Mesendoderm (in vitro differentiated cells): ENCODE measurements at regions not wholly inside any gene's neighbourhood (a gene's known extent, or its start where the extent isn't known, plus 50 kb on each side); places are given as distances from the start of the nearest gene placed in this dataset.

Source experiments
- DNase-seq: peaks from one replicate; pipeline ENCODE4 v3.0.0; 2013
- H2AK5ac ChIP-seq: 2 replicates; pipeline ENCODE4 v1.6.1; 2013; ENCODE audit warnings: low read length, inconsistent platforms
- H2BK120ac ChIP-seq: 2 replicates; pipeline ENCODE4 v1.6.1; 2013; ENCODE audit warnings: low read depth, mild to moderate bottlenecking, low read length, moderate library complexity, mixed read lengths
- H2BK15ac ChIP-seq: replicated peaks from 2 replicates; pipeline ENCODE4 v1.6.1; 2013; ENCODE audit warnings: low read depth, mild to moderate bottlenecking, moderate library complexity
- H2BK5ac ChIP-seq: 2 replicates; pipeline ENCODE4 v1.6.1; 2013; ENCODE audit warnings: low read length, inconsistent platforms
- H3K18ac ChIP-seq: 2 replicates; pipeline ENCODE4 v1.6.1; 2013; ENCODE audit warnings: mild to moderate bottlenecking, low read length, mixed read lengths
- H3K23ac ChIP-seq: one replicate; pipeline ENCODE4 v1.6.1; 2013; ENCODE audit warnings: low read length
- H3K27ac ChIP-seq: 2 replicates; pipeline ENCODE4 v1.5.1; 2013; ENCODE audit warnings: low read depth, mild to moderate bottlenecking, inconsistent platforms, low read length, moderate library complexity
- H3K27me3 ChIP-seq: 2 replicates; pipeline ENCODE4 v1.6.1; 2013; ENCODE audit warnings: low read length, control low read depth, mild to moderate bottlenecking, inconsistent platforms; ENCODE audit not compliant: insufficient read depth, poor library complexity
- H3K36me3 ChIP-seq: 2 replicates; pipeline ENCODE4 v1.6.1; 2013; ENCODE audit warnings: low read length, inconsistent platforms; ENCODE audit not compliant: control insufficient read depth, insufficient read depth
- H3K4ac ChIP-seq: one replicate; pipeline ENCODE4 v1.6.1; 2013; ENCODE audit warnings: low read depth, mild to moderate bottlenecking, low read length, moderate library complexity
- H3K4me1 ChIP-seq: 2 replicates; pipeline ENCODE4 v1.6.1; 2013; ENCODE audit warnings: low read depth, low read length, inconsistent platforms; ENCODE audit not compliant: control insufficient read depth
- H3K4me2 ChIP-seq: 2 replicates; pipeline ENCODE4 v1.6.1; 2013; ENCODE audit warnings: low read length
- H3K4me3 ChIP-seq: 2 replicates; pipeline ENCODE4 v1.5.1; 2013; ENCODE audit warnings: mild to moderate bottlenecking, low read length
- H3K56ac ChIP-seq: one replicate; pipeline ENCODE4 v1.6.1; 2013; ENCODE audit warnings: low read length
- H3K79me1 ChIP-seq: 2 replicates; pipeline ENCODE4 v1.6.1; 2013; ENCODE audit warnings: low read length, inconsistent platforms
- H3K79me2 ChIP-seq: 2 replicates; pipeline ENCODE4 v1.6.1; 2013; ENCODE audit warnings: mild to moderate bottlenecking, low read length; ENCODE audit not compliant: control insufficient read depth, insufficient read depth
- H3K9ac ChIP-seq: 2 replicates; pipeline ENCODE4 v1.6.1; 2013; ENCODE audit warnings: low read length, inconsistent platforms
- H4K5ac ChIP-seq: one replicate; pipeline ENCODE4 v1.6.1; 2013; ENCODE audit warnings: low read length
- H4K8ac ChIP-seq: one replicate; pipeline ENCODE4 v1.6.1; 2013; ENCODE audit warnings: low read depth, mild to moderate bottlenecking, control low read depth, low read length, moderate library complexity
- WGBS: extraction: QIAGEN DNeasy Blood & Tissue Kit; methylation state at CpG from one replicate; pipeline ENCODE4 v1.1.7; 2013; ENCODE audit warnings: low lambda C conversion rate, missing lambda C conversion rate; ENCODE audit not compliant: insufficient coverage; ENCODE audit errors: extremely low coverage; 5-methylcytosine and 5-hydroxymethylcytosine counted together

DNA sequence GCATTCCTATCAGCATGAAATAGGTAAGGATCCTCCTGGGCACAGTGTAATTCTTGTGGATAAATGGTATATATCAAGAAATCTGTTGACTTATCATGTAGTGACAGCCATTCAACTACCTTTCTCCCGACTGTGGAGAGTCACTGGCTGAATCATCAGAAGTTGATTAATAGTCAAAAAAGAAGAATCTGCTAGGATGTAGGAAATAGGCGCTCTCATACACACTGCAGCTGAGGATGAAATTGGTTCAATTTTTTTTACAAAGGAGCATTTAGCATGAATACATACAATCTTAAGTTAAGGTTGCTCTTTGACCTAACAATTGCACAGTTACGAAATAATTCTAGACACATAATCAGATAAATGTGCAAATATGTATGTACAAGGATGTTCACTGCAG lies 486.8 kb downstream of the ADGRL2 start:
- no peak overlapping the region for H3K4ac ChIP-seq
- H3K79me2 ChIP-seq, result no peaks in the 10 kb centered on the region
- no peak overlapping the region for H3K56ac ChIP-seq
- WGBS, result no CpG with 5 or more reads among the region's 3 CpGs
- H3K79me1 ChIP-seq, result no peaks in the 10 kb centered on the region
- no peak overlapping the region for H2AK5ac ChIP-seq
- no peak overlapping the region for H3K4me3 ChIP-seq
- H3K23ac ChIP-seq, result no peak overlapping the region
- H2BK5ac ChIP-seq, result no peak overlapping the region
- no peak overlapping the region for H2BK120ac ChIP-seq
- no peak for DNase-seq
- no peaks in the 10 kb centered on the region for H3K36me3 ChIP-seq
- H3K4me1 ChIP-seq, result no peaks in the 10 kb centered on the region
- no peak overlapping the region for H4K5ac ChIP-seq
- H3K18ac ChIP-seq, result no peak overlapping the region
- no peak overlapping the region for H4K8ac ChIP-seq
- no peak overlapping the region for H2BK15ac ChIP-seq
- H3K4me2 ChIP-seq, result no peak overlapping the region
- no peak overlapping the region for H3K27ac ChIP-seq
- no peaks in the 10 kb centered on the region for H3K27me3 ChIP-seq
- H3K9ac ChIP-seq, result no peak overlapping the region

DNA sequence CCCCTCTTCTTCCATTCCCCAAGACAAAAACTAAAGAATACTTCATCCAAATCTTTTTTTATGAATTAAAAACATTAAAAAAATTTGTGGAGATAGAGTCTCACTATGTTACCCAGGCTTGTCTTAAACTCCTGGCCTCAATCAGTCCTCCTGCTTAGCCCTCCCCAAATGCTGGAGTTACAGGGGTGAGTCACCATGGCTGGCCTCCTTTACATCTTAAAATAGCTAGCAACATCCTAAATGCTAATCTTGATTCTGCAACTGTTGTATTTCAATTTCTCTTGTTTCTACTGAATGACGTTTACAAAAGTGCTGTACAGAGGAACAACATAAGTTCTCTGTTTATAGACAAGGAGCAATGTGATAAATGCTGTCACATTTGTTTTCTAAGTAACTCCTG lies 483.5 kb downstream of the ADGRL2 start:
- Histone ChIP-seq H3K79me1 (no peaks in the 10 kb centered on the region), H4K5ac (no peak overlapping the region), H3K18ac (no peak overlapping the region), H3K23ac (no peak overlapping the region), H2BK15ac (no peak overlapping the region), H3K4me2 (no peak overlapping the region), H3K56ac (no peak overlapping the region), H3K4me3 (no peak overlapping the region), H3K27me3 (no peaks in the 10 kb centered on the region), H4K8ac (no peak overlapping the region), H2AK5ac (no peak overlapping the region), H3K27ac (no peak overlapping the region), H3K4ac (no peak overlapping the region), H3K36me3 (no peaks in the 10 kb centered on the region), H3K9ac (no peak overlapping the region), H2BK120ac (no peak overlapping the region), H2BK5ac (no peak overlapping the region), H3K79me2 (no peaks in the 10 kb centered on the region), H3K4me1 (no peaks in the 10 kb centered on the region)
- WGBS, result no CpG with 5 or more reads among the region's 1 CpG
- DNase-seq, result no peak

GRCh38 chr1:82279241-82279640 lies 478.5 kb downstream of the ADGRL2 start:
- Histone ChIP-seq H3K4ac (no peak overlapping the region), H3K23ac (no peak overlapping the region), H3K9ac (no peak overlapping the region), H3K18ac (no peak overlapping the region), H2BK15ac (no peak overlapping the region), H3K4me3 (no peak overlapping the region), H3K36me3 (no peaks in the 10 kb centered on the region), H3K27me3 (no peaks in the 10 kb centered on the region), H3K4me1 (no peaks in the 10 kb centered on the region), H3K79me2 (no peaks in the 10 kb centered on the region), H2AK5ac (no peak overlapping the region), H2BK120ac (no peak overlapping the region), H3K4me2 (no peak overlapping the region), H3K56ac (no peak overlapping the region), H2BK5ac (no peak overlapping the region), H4K5ac (no peak overlapping the region), H4K8ac (no peak overlapping the region), H3K27ac (no peak overlapping the region), H3K79me1 (no peaks in the 10 kb centered on the region)
- no CpG with 5 or more reads among the region's 6 CpGs for WGBS
- no peak for DNase-seq

DNA sequence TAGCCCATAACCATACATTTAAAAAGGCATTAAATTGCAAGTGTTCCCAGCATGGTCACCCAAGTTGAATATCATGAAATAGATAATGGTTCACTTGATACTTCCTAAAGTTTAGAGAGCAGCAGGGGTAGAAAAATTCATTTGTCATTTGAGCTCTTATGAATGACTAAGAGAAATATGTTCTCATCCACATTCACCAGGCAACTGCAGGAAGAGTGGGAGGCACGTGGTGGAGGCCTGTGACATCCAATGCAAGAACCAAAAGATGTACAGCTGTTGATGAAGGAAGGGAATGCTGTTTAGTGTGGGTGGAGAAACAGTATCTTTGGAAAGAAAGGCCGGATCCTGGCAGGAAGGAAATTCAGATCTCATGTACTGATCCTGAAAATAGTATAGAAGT lies 473.1 kb downstream of the ADGRL2 start:
- Histone ChIP-seq H3K4ac (no peak overlapping the region), H3K27me3 (no peaks in the 10 kb centered on the region), H3K36me3 (no peaks in the 10 kb centered on the region), H2BK120ac (no peak overlapping the region), H4K8ac (no peak overlapping the region), H3K4me3 (no peak overlapping the region), H3K79me2 (no peaks in the 10 kb centered on the region), H3K79me1 (no peaks in the 10 kb centered on the region), H3K18ac (no peak overlapping the region), H3K9ac (no peak overlapping the region), H3K4me2 (no peak overlapping the region), H2BK15ac (no peak overlapping the region), H3K27ac (no peak overlapping the region), H4K5ac (no peak overlapping the region), H3K56ac (no peak overlapping the region), H3K4me1 (no peaks in the 10 kb centered on the region), H2AK5ac (no peak overlapping the region), H3K23ac (no peak overlapping the region), H2BK5ac (no peak overlapping the region)
- DNase-seq, result no peak
- WGBS, result no CpG with 5 or more reads among the region's 2 CpGs

- no peaks in the 10 kb centered on the region for H3K36me3 ChIP-seq
- H4K8ac ChIP-seq, result no peak overlapping the region
- no peaks in the 10 kb centered on the region for H3K79me1 ChIP-seq
- H2AK5ac ChIP-seq, result no peak overlapping the region
- no peak overlapping the region for H3K18ac ChIP-seq
- no peaks in the 10 kb centered on the region for H3K4me1 ChIP-seq
- no peaks in the 10 kb centered on the region for H3K27me3 ChIP-seq
- no peak overlapping the region for H4K5ac ChIP-seq
- H3K79me2 ChIP-seq, result no peaks in the 10 kb centered on the region
- no peak overlapping the region for H3K9ac ChIP-seq
- H3K27ac ChIP-seq, result no peak overlapping the region
- H3K4ac ChIP-seq, result no peak overlapping the region
- WGBS, result no CpG with 5 or more reads among the region's 5 CpGs
- no peak overlapping the region for H3K56ac ChIP-seq
- no peak overlapping the region for H2BK15ac ChIP-seq
- no peak overlapping the region for H3K4me3 ChIP-seq
- no peak overlapping the region for H2BK120ac ChIP-seq
- H3K4me2 ChIP-seq, result no peak overlapping the region
- no peak overlapping the region for H2BK5ac ChIP-seq
- peak; percentile 86 for DNase-seq
- H3K23ac ChIP-seq, result no peak overlapping the region
Observed at GRCh38 chr1:82269431-82269830, 468.7 kb downstream of the ADGRL2 start.

DNA sequence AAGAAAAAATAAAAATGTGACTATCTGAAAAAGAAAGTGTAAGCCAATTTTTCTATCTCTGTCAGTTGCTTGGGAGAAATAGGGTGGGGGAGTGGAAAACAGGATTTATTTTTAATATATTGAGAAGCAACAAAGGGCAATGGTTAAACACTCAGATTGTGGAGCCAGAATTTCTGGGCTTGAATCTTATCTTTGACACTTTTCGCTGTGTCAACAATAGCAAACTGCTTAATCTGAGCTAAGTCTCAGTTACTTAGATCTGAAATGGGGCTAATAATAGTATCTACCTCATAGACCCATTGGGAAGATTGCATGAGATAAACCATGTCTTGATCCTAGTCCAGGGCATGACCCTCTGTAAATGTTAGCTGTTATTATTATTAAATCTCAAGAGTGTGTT lies 468.1 kb downstream of the ADGRL2 start:
- Histone ChIP-seq H2BK120ac (no peak overlapping the region), H3K56ac (no peak overlapping the region), H3K4me2 (no peak overlapping the region), H2AK5ac (no peak overlapping the region), H2BK15ac (no peak overlapping the region), H4K8ac (no peak overlapping the region), H3K4me3 (no peak overlapping the region), H4K5ac (no peak overlapping the region), H3K4ac (no peak overlapping the region), H3K23ac (no peak overlapping the region), H3K4me1 (no peaks in the 10 kb centered on the region), H2BK5ac (no peak overlapping the region), H3K18ac (no peak overlapping the region), H3K27ac (no peak overlapping the region), H3K79me2 (no peaks in the 10 kb centered on the region), H3K9ac (no peak overlapping the region), H3K36me3 (no peaks in the 10 kb centered on the region), H3K79me1 (no peaks in the 10 kb centered on the region), H3K27me3 (no peaks in the 10 kb centered on the region)
- WGBS, result no CpG with 5 or more reads among the region's 1 CpG
- peak; percentile 25 for DNase-seq
